Stomach (tissue), 8 donors: ENCODE measurements at regions not wholly inside any gene's neighbourhood (a gene's known extent, or its start where the extent isn't known, plus 50 kb on each side); places are given as distances from the start of the nearest gene placed in this dataset.

Experiments
- DNase-seq, 2 donors: peaks; one replicate each; pipeline versions ENCODE4 v3.0.0 to v3.0.0-alpha.2; 2013 to 2019
- H3K27ac ChIP-seq, 5 donors: fragments of 200-600 bp in 4 of 5; sonication (generic) in 4 of 5; one replicate each; pipeline ENCODE4 v1.5.1; 2013 to 2019; ENCODE audit warnings: mild to moderate bottlenecking in 1 of 5, moderate library complexity in 1 of 5
- H3K27me3 ChIP-seq, 3 donors: fragments of 200-600 bp; sonication (generic); one replicate each; pipeline ENCODE4 v1.5.1; 2017 to 2019; ENCODE audit warnings: mixed run types in 1 of 3
- H3K36me3 ChIP-seq, 4 donors: fragments of 200-600 bp; sonication (generic); 1 replicate in 3 of 4; 2 replicates in 1 of 4; pipeline ENCODE4 v1.5.1; 2016 to 2019
- H3K4me1 ChIP-seq, 4 donors: fragments of 200-600 bp; sonication (generic); one replicate each; pipeline ENCODE4 v1.5.1; 2016 to 2019
- H3K4me3 ChIP-seq, 4 donors: fragments of 200-600 bp; sonication (generic) in 3 of 4; one replicate each; pipeline ENCODE4 v1.5.1; 2016 to 2019; ENCODE audit warnings: mild to moderate bottlenecking in 1 of 4
- H3K9me3 ChIP-seq, 4 donors: fragments of 200-600 bp; sonication (generic); one replicate each; pipeline ENCODE4 v1.5.1; 2016 to 2019
- CTCF ChIP-seq, 7 experiments: fragments of 450-650 bp in 4 of 7; fragments of 200-600 bp in 3 of 7; sonication (generic) in 3 of 7; IDR thresholded peaks; one replicate each; pipeline ENCODE4 v1.5.1; 2016 to 2019; ENCODE audit warnings: antibody characterized with exemption in 7 of 7, control low read depth in 2 of 7, mild to moderate bottlenecking in 1 of 7
- EP300 ChIP-seq: sonication (generic); formaldehyde crosslinking; IDR thresholded peaks from one replicate; pipeline ENCODE4 v1.6.1; 2017; ENCODE audit warnings: antibody characterized with exemption
- POLR2A ChIP-seq, 4 donors: fragments of 450-650 bp; IDR thresholded peaks; one replicate each; pipeline ENCODE4 v1.6.1; 2016; ENCODE audit warnings: antibody characterized with exemption in 4 of 4, control low read depth in 2 of 4, mild to moderate bottlenecking in 1 of 4, moderate library complexity in 1 of 4
- POLR2AphosphoS5 ChIP-seq, 3 donors: sonication (generic); formaldehyde crosslinking; IDR thresholded peaks; one replicate each; pipeline ENCODE4 v1.6.1; 2016; ENCODE audit warnings: antibody characterized with exemption in 3 of 3
- WGBS, 5 donors: extraction: QIAGEN DNeasy Blood & Tissue Kit in 3 of 5; methylation state at CpG; one replicate each; pipeline versions ENCODE4 v1.1.5 to v1.1.7; 2013 to 2018; 5-methylcytosine and 5-hydroxymethylcytosine counted together
- intact Hi-C: fragments of 100-400 bp; cut with DNase I; formaldehyde crosslinking; loops from one replicate; pipeline ENCODE4 v1.15.1; 2023; ENCODE audit warnings: low total_unique reads
- donor health status: healthy with polysubstance abuse.
- donor health status: Bipolar disorder and iron deficiency.
- donor health status: healthy.

GRCh38 chr15:46207341-46207740 is 572.5 kb downstream of the SQOR start:
- Histone ChIP-seq H3K36me3 (no peaks in the 10 kb centered on the region), H3K4me3 (no peak overlapping the region), H3K27ac (no peak overlapping the region), H3K27me3 (no peaks in the 10 kb centered on the region), H3K4me1 (no peaks in the 10 kb centered on the region), H3K9me3 (no peaks in the 10 kb centered on the region)
- DNase-seq, result peak in 1 of 2 donors; percentile 34
- TF ChIP-seq POLR2AphosphoS5 (IDR thresholded peaks at IDR 0.05) (no peak), POLR2A (IDR thresholded peaks at IDR 0.05) (no peak), CTCF (IDR thresholded peaks at IDR 0.05) (no peak), EP300 (no peak)
- WGBS, 5 donors, result 74 to 91% (median 86%) methylated on average over 2 of the region's 2 CpGs
- intact Hi-C loops, result no loop called here

- intact Hi-C loops, result no loop called here
- H3K36me3 ChIP-seq, result no peaks in the 10 kb centered on the region
- H3K4me1 ChIP-seq, result no peaks in the 10 kb centered on the region
- DNase-seq, result no peak
- H3K27ac ChIP-seq, result no peak overlapping the region
- no peaks in the 10 kb centered on the region for H3K9me3 ChIP-seq
- no peaks in the 10 kb centered on the region for H3K27me3 ChIP-seq
- TF ChIP-seq EP300, result no peak
- no peak for TF ChIP-seq CTCF (IDR thresholded peaks at IDR 0.05)
- TF ChIP-seq POLR2AphosphoS5 (IDR thresholded peaks at IDR 0.05), result no peak
- no peak overlapping the region for H3K4me3 ChIP-seq
Observed at GRCh38 chr15:46213551-46213950, 578.7 kb downstream of the SQOR start.

GRCh38 chr15:46222826-46223225 is 588.0 kb downstream of the SQOR start:
- H3K27me3 ChIP-seq, result no peaks in the 10 kb centered on the region
- no peaks in the 10 kb centered on the region for H3K9me3 ChIP-seq
- no peaks in the 10 kb centered on the region for H3K36me3 ChIP-seq
- H3K4me1 ChIP-seq, result no peaks in the 10 kb centered on the region
- DNase-seq, result peak in 1 of 2 donors; percentile 4
- H3K4me3 ChIP-seq, result no peak overlapping the region
- TF ChIP-seq CTCF (IDR thresholded peaks at IDR 0.05), result no peak
- no peak for TF ChIP-seq EP300
- no peak for TF ChIP-seq POLR2AphosphoS5 (IDR thresholded peaks at IDR 0.05)
- TF ChIP-seq POLR2A (IDR thresholded peaks at IDR 0.05), result no peak
- WGBS, 5 donors, result 72 to 88% (median 83%) methylated on average over 2 of the region's 2 CpGs
- intact Hi-C loops, result no loop called here
- no peak overlapping the region for H3K27ac ChIP-seq

- intact Hi-C loops, result no loop called here
- Histone ChIP-seq H3K36me3 (no peaks in the 10 kb centered on the region), H3K27ac (no peak overlapping the region), H3K27me3 (no peaks in the 10 kb centered on the region), H3K9me3 (no peaks in the 10 kb centered on the region), H3K4me1 (no peaks in the 10 kb centered on the region), H3K4me3 (no peak overlapping the region)
- no peak for TF ChIP-seq EP300
- no peak for TF ChIP-seq POLR2A (IDR thresholded peaks at IDR 0.05)
- TF ChIP-seq POLR2AphosphoS5 (IDR thresholded peaks at IDR 0.05), result no peak
- TF ChIP-seq CTCF (IDR thresholded peaks at IDR 0.05), result no peak
- no peak for DNase-seq
- 0 to 69% (median 39%) methylated on average over 1 of the region's 1 CpG for WGBS, 5 donors
Observed at GRCh38 chr15:46229263-46229662, 594.4 kb downstream of the SQOR start.
